HG02981 (cell line): ENCODE measurements at regions not wholly inside any gene's neighbourhood (a gene's known extent, or its start where the extent isn't known, plus 50 kb on each side); places are given as distances from the start of the nearest gene placed in this dataset.
"Not testable (repeated sequence)": the region's sequence is repeated elsewhere in the genome, so short reads cannot be mapped to it uniquely, and the experiment has no call there.

Experiments
- ATAC-seq: cut with Tn5 transposase; IDR thresholded peaks from one replicate; pipeline ENCODE4 v1.9.1; 2021; ENCODE audit warnings: mild to moderate bottlenecking, moderate library complexity; ENCODE audit not compliant: unreplicated experiment

DNA sequence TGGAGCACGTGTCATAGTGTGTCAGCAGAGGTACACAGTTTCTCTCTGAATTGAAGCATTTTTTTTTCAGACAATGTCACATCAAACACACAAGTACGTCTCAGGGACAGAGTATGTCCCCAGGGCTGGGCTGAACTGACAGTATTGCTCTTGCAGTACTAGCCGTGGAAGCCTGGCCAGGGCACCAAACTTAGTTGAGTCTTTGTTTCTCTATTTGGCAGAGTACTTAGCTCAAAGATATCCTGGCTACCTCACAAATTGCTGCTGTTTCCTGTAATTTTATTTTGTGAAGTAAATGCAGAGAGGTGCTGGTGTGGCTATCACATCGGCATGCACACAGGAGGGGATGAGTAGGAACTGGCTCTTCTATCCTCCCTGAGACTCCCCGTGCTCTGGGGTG, 691.6 kb upstream of the HS6ST1 start:
- ATAC-seq: no peak

DNA sequence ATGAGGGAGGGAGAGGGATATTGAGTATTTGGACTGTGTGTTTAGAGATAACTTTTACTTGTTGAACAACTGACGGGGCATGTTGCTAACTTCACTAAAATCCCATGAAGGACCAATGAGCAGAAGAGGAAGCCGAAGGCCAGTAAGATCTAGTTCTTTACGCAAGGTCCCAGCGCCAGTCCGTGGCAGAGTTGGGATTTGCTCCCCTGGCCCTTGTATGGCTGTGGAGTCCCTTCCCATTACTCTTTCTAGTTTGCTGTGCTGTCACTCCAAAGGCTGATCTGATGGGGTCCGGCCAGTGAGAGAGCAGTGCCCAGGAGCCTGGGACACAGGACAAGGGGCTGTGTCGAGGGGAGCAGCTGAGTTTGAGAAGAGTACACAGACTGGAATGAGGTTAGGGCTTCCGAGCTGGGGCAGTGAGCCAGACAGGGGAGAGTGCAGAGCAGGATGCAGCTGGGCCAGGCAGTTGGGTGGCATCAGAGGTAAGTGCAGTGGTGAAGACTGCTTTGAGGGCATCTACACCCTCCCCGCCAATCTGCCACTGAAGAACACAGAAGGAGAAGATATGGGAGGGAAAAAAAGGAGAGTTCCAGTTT, 692.9 kb upstream of the HS6ST1 start:
- no peak for ATAC-seq

DNA sequence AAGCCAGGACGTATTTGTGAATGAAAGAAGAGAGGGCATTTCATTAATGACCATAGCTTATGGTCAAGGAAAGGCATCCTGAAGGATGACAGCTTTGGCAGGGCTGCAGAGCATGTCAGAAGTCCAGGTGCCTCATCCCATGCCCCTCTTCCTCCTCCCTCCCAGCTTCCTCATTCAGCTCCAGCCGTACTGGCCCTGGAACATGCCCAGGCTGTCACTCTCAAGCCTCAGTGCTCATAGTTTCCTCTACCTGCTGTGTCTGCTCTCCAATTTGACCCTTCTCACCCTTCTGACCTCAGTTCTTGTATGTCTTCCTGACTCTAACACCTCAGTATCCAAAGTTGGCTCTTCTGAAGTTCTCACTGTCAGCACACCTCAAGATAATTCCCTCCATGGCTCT, 695.8 kb upstream of the HS6ST1 start:
- ATAC-seq: no peak

DNA sequence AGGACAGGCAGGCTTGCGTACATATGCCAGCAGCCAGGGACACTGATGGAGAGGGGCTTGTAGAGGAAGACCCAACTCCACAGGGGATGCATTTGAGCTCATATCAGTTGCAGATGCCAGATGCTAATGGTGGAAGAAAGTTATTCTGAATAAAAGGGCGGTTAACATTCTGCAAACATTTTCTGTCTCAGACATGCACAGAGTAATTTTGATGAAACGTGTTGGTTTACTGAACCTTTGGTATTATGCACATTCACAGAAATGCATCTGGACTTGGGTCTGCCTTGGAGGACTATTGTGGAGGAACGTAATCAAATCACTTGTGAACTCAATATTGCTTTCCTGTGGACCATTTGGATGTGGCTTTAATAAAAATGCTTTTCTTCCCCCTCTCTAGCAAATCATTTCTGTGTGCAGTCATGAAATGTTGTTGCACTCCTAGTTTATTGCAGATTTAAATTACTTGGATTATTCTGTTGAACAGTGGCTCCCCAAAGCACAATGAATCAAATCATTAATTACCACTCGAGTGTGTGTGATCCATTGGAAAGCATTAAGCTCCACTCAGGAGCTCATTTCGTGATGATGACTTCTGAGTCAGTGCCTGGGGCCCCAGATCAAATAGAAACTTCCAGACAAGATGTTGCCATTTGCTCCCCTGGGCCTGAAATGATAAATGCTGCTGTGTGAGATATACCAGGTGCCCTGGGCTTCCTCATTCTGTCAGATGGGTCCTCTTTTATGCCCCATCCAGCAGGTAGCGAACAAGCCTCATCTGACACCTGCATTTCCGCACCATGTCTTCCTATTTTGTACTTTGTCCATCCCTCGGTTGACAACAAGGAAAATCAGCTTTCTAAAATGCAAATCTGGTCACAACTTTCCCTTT, 697.0 kb upstream of the HS6ST1 start:
- no peak for ATAC-seq

DNA sequence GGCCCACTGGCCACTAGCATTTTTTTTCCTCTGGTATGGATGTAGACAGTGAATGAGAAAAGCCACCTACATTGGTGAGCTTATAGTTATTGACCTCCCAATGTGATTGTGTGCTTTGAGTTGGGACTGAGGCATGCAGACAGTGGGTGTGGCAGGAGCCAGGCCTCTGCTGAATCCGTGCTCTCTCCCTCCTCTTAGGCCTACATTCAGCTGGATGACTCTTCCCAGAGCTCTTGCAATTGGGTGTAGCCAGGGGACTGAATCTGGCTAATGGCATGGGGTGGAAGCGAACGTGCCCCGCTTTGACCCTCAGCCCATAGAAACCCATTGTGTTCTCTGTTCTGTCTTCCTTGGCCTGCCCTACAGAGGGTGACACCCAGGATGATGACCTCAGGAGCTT, 698.3 kb upstream of the HS6ST1 start:
- no peak for ATAC-seq

DNA sequence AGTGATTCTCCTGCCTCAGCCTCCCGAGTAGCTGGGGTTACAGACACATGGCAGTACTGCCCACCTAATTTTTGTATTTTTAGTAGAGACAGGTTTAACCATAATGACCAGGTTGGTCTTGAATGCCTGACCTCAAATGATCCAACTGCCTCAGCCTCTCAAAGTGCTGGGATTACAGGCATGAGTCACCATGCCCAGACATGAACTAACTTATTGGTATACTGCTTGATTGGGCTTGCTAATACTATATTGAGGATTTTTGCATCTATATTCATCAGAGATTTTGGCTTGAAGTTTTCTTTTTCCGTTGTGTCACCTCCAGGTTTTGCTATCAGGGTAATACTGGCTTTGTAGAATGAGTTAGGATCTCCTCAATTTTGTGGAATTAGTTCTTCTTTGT, 706.1 kb upstream of the HS6ST1 start:
- ATAC-seq: no peak

DNA sequence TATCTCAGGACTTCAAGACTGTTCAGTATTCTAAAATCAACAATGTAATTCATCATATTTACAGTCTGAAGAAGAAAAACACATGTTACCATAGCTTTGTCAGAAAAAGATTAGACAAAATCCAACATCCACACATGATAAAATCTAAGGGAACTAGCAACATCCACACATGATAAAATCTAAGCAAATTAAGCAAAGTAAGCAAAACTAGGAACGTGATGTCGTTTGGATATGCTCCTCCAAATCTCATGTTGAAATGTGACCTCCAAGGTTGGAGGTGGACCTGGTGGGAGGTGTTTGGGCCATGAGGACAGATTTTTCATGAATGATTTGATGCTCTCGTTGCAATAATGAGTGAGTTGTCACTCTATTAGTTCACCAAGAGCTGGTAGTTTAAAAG, 717.3 kb upstream of the HS6ST1 start:
- no peak for ATAC-seq

DNA sequence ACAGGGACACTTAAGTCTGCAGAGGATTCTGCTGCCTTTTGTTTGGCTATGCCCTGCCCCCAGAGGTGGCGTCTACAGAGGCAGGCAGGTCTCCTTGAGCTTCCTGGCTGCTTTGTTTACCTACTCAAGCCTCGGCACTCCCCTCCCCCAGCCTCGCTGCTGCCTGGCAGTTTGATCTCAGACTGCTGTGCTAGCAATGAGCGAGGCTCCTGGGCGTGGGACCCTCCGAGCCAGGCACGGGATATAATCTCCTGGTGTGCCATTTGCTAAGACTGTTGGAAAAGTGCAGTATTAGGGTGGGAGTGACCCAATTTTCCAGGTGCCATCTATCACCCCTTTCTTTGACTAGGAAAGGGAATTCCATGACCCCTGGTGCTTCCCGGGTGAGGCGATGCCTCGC, 725.0 kb upstream of the HS6ST1 start:
- not testable (repeated sequence) for ATAC-seq

DNA sequence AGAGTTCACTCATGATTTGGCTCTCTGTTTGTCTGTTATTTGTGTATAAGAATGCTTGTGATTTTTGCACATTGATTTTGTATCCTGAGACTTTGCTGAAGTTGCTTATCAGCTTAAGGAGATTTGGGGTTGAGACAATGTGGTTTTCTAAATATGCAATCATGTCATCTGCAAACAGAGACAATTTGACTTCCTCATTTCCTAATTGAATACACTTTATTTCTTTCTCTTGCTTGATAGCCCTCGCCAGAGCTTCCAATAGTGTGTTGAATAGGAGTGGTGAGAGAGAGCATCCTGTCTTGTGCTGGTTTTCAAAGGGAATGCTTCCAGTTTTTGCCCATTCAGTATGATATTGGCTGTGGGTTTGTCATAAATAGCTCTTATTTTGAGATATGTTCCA, 727.8 kb upstream of the HS6ST1 start:
- ATAC-seq: not testable (repeated sequence)

DNA sequence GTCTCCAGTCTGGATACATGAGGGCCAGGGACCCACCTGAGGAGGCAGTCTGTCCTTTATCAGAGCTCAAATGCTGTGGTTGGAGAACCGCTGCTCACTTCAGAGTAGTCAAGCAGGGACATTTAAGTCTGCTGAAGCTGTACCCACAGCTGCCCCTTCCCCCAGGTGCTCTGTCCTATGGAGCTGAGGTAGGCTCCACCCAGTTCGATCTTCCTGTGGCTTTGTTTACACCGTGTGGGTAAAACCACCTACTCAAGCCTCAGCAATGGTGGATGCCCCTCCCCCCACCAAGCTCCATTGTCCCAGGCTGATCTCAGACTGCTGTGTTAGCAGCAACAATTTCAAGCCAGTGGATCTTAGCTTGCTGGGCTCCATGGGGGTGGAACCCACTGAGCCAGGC, 731.4 kb upstream of the HS6ST1 start:
- ATAC-seq: no peak

DNA sequence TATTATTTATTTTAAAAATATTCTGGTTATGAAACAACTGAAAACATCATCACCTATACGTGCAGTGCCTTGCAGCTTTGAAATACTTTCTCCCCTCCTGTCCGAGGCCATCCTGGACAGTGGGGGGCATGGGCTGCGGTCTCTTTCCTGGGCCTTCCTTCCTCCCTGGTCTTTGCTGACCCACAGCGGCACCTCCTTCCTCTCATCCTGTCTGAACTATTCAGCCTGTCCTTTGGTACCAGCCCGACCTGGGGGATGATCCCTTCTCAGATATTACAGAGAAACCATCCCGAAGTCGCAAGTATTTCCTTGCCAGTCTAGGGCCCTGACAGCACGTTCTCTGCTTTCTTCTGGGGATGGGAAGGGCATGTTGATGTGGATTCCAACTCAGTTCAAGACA, 736.6 kb upstream of the HS6ST1 start:
- ATAC-seq: no peak

DNA sequence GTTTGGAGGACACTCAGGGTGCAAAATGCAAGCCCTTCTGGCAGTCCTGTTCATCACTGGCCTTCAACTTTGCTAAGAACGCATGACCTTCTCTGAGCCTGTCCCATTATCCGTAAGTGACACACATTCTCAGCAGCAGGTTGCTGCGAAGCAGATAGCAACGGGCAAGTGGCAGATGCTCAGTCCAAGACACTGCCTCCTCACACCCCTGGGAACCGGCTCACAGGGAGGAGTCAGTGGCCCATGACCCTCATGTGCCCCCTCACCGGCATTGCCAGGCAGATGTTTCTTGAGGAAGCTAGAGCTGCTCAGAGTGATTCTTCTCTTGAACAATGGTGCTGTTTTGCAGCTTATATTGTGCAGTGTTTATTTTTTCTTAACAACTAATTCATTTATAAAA, 737.2 kb upstream of the HS6ST1 start:
- ATAC-seq: no peak

DNA sequence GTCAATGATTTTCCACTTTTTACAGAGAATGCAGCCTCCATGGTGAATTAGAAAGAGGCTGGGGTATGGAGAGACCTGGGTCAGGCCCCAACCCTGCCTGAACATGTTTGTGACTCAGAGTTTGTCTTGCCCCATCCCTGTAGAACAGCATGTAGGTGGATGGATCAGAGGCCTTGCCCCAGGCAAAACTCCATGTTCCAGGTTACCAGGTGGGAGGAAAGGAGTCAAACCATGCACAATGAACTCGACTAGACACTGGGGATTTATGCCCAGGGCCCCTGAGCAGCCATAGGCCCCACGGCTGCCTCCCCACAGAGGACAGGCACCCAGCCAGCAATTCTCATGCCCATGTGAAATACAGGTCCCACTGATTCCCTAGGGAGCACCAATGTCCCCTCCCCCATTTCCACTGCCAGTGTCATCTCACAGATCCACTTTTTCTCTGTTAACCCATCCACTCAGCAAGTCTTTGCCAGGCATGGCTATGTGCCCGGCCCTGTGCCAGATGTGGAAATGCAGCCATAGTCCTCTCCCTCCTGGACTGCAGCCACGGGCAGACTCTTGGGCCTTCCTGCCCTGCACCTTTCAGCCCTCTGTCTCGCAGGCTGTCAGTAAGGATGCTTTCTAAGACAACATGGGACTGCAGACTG, 737.8 kb upstream of the HS6ST1 start:
- ATAC-seq: no peak

DNA sequence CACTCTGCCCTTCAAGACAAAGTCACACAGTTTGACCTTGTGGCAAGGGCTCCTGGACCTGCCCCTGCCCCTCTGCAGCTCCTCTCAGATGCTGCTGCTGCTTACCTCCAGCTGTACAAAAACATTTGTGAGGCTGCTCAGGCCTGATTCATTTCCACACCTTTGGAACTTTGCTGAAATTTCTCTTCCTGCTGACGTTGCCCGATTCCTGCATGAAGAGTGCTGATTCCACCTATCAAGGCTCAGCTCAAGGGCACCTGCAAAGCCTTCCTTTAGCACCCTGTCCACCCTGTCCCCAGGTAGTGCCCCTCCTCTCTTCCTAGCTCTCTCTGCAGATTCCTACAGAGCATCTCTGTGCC, 738.3 kb upstream of the HS6ST1 start:
- ATAC-seq: no peak

DNA sequence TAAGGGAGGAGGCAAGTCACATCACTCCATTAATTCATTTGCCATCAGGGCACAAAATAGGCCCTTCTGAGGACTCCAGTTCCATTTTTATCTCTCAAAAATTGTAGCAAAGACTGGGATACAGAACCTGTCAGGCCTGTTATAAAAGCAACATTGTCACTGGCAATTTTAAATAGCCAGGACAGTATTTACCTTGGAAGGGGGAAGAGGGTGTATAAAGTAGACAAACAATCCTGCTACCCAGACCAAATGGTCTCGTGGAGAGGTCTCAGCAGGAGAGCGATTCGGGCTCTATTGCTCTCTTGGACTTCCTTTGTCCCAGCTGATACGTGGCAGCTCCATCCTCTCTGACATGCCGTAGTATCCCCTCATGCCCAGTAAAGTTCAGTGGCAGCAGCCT, 740.3 kb upstream of the HS6ST1 start:
- ATAC-seq: no peak

DNA sequence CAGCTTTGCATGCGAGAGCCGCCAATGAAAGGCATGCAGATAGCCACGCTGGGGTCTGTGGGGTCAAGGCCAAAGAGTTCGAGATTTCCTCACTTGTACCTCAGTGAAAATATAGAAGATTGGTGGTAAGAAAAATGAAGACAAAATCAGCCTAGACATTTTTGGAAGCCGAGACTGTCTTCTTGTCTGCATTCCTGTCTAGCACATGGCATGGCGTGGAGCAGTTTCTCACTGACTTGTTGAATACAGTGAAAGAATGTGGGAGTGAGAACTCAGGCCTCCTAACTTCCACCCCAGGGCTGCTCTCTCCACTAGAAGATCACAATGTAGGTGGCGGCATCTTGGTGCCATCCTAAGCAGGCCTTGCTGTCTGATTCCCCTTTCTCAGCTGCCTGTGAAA, 740.8 kb upstream of the HS6ST1 start:
- no peak for ATAC-seq

DNA sequence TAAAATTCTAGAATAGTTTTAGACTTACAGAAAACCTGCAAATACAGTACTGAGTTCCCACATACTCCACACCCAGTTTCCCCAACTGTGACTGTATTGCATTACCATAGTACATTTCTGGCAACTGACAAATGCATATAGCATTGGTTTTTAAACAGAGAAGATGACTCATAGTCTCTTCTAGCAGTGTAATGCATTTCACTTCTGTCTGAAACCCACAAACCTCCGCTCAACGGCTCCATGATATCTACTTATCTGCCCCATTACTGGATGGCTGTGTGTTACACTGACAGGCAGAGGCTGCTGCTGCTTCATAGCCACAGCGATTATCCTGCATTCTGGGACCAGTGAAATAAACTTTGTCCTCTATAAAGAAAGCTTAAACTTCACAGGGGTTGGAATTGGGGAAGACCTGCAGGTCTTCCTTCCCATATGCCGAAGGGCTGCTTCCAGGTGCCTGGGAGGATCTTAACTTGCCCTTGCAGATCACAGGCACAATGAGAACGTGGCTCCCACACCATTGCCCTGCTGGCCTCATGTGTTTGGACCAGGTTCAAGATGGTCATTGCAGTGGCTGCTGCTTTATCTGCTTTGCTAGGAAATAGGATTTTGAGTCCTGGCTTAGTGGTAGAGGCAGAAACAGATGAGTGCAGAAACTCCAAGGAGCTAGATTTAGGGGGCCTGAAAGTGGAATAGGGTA, 742.6 kb upstream of the HS6ST1 start:
- no peak for ATAC-seq

DNA sequence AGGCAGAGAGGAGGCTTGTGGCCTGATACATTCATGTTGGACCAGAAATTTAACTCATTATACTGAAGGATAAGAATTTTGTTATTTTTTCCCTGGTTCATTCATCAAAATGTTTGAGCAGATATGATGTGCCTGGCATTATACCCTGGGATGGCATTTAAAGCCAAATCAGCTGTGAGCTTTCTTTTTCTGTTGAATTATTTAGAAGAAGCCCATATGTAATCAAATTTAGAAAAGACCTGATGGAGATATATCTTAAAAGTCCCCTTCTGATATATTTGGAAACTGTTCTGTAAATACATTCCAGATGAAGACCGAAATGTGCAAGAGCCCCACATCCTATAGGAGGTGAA, 743.1 kb upstream of the HS6ST1 start:
- no peak for ATAC-seq

DNA sequence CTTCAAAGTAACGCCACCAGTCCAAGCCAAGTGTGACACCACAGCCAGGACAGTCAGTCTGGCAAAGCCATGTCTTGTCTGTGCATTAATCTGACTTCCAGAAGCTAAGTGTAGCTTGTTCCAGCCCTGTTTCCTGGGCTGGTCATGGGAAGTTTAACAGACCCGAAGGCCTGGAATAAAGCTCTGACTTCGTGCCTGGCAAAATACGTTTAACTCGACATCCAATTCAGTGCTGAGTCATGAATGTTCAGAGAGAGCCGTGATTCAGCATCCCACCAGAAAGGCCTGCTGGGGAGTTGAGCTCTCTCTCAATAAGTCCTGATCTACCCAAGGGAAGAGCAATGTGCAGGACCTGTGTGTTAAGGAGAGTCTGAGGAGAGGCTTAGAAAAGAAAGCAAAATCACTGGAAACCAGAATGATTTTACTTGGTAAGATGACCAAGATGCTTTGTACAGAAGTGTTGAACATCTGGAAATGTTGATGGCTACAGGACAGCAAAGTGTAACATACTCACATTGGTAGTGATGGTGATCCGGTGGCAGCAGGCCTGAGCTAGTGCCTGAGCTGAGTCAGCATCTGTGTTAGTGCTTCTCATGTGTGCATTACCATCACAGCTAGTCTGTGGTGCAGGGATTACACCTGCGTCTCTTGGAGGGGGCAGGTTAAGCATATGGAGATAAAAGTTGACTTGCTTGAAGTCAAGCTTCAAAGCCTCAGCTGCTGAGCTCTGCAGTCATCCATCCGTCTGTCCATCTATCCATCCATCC, 743.7 kb upstream of the HS6ST1 start:
- no peak for ATAC-seq

DNA sequence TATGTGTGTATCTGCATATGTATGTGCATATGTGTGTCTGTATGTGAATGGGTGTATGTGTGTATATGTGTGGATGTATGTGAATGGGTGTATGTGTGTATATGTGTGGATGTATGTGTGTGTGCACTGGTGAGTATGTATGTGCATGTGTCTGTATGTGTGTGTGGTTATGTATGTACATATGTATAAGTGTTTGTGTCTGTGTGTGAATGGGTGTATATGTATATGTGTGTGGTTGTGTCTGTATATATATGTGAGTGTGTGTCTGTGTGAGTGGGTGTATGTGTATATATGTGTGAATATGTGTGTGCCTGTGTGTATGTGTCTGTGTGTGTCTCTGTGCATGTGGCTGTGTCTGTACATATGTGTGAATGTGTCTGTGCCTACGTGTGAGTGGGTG, 748.4 kb upstream of the HS6ST1 start:
- no peak for ATAC-seq

DNA sequence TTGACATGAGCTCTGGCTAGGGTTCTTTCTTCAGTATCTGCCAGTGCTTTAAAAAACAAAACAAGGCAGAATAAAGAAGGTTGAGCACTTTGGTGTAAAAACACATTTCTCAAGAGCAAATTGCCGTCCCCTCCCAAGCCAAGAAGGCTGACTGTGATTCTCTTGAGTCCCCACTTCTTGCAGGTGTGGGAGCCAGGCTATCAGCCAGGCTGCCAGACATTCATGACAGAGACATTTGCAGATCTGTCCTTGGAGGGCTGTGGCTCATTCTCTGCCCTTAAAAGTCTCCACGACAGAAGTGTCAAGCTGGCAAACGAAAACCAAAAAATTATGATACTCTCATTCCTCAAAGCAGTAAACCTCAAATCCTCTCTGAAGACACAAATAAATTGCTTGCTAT, 749.3 kb upstream of the HS6ST1 start:
- ATAC-seq: no peak
